ENCODE measurements at regions not wholly inside any gene's neighbourhood (a gene's known extent, or its start where the extent isn't known, plus 50 kb on each side); places are given as distances from the start of the nearest gene placed in this dataset.

DNA sequence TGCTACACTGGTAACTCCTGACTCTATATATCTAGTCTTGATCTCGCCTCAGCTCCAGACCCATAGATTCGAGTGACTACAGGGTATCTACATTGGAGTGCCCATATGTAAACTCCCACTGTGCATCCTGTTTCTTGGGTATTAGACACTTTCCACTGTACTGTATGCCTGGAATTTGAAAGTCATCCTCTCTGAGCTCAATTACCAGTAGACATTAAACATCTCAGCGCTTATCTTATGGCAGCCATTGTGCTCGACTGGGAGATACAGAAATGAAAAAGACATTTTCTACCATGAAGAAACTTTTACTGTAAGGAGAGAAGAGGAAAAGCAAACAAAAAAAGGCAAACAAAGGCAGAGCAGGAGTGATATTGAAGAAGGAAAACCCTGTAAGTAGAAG, 151.9 kb upstream of the JADE1 start:
- TF ChIP-seq EZH2 (IDR thresholded peaks at IDR 0.05; ENCODE audit: insufficient read depth, poor library complexity, severe bottlenecking) (no peak), EZH2phosphoT487 (IDR thresholded peaks at IDR 0.05; ENCODE audit: insufficient read depth, low read depth) (no peak)

All from GM23248 (cell line).